K562 (cell line): ENCODE measurements at regions not wholly inside any gene's neighbourhood (a gene's known extent, or its start where the extent isn't known, plus 50 kb on each side); places are given as distances from the start of the nearest gene placed in this dataset.

Experiments
- BMI1 ChIP-seq: fragments of 150-350 bp; IDR thresholded peaks from 2 replicates; pipeline ENCODE4 v1.6.1; 2014; ENCODE audit warnings: low read length
- COPS2 ChIP-seq: fragments of 450-650 bp; conservative IDR thresholded peaks from 2 replicates; pipeline ENCODE4 v1.6.1; 2016; ENCODE audit warnings: mild to moderate bottlenecking, moderate library complexity
- FOXJ2 ChIP-seq: fragments of 200-800 bp; sonication (Bioruptor generic); IDR thresholded peaks from 2 replicates; pipeline ENCODE4 v1.6.1; 2016; ENCODE audit warnings: missing genetic modification characterization, missing compliant biosample characterization
- FOXJ3 ChIP-seq: sonication (generic); formaldehyde crosslinking; IDR thresholded peaks from 2 replicates; pipeline ENCODE4 v1.4.0; 2020; ENCODE audit warnings: mild to moderate bottlenecking, missing genetic modification reagents
- HDGF ChIP-seq: fragments of 450-650 bp; IDR thresholded peaks from 2 replicates; pipeline ENCODE4 v1.6.1; 2016
- HSF4 ChIP-seq: fragments of 250-450 bp; sonication (Bioruptor Pico); IDR thresholded peaks from 2 replicates; pipeline ENCODE4 v2.1.2; 2022; ENCODE audit warnings: mild to moderate bottlenecking, moderate library complexity, borderline replicate concordance
- JUND ChIP-seq, 2 experiments: IDR thresholded peaks; 2 replicates in 1 of 2; 3 replicates in 1 of 2; pipeline ENCODE4 v1.6.1; 2011; ENCODE audit warnings: borderline replicate concordance in 2 of 2, low read depth in 2 of 2, low read length in 2 of 2, improper control_type of control experiment in 1 of 2, missing biosample characterization in 1 of 2, missing genetic modification characterization in 1 of 2, missing genetic modification reagents in 1 of 2
- KDM1A ChIP-seq, 2 experiments: fragments of 450-650 bp; IDR thresholded peaks; 2 replicates each; pipeline ENCODE4 v1.6.1; 2016; ENCODE audit warnings: mild to moderate bottlenecking in 2 of 2
- MAZ ChIP-seq, 2 experiments: fragments of 450-650 bp in 1 of 2; sonication (generic) in 1 of 2; formaldehyde crosslinking; IDR thresholded peaks in 1 of 2; conservative IDR thresholded peaks in 1 of 2; 2 replicates each; pipeline versions ENCODE4 v1.4.0 to v1.5.0; 2020; ENCODE audit warnings: mild to moderate bottlenecking in 1 of 2, missing genetic modification reagents in 1 of 2
- MBD2 ChIP-seq: sonication (generic); IDR thresholded peaks from 2 replicates; pipeline ENCODE4 v1.6.1; 2016; ENCODE audit warnings: low read depth, borderline replicate concordance
- MCM3 ChIP-seq: fragments of 450-650 bp; IDR thresholded peaks from 2 replicates; pipeline ENCODE4 v1.6.1; 2016
- NFRKB ChIP-seq: fragments of 450-650 bp; IDR thresholded peaks from 2 replicates; pipeline ENCODE4 v1.6.1; 2016; ENCODE audit warnings: low read depth
- PHB2 ChIP-seq: fragments of 450-650 bp; IDR thresholded peaks from 2 replicates; pipeline ENCODE4 v1.6.1; 2017; ENCODE audit warnings: low read depth
- RAD51 ChIP-seq: fragments of 450-650 bp; IDR thresholded peaks from 2 replicates; pipeline ENCODE4 v1.7.1; 2016; ENCODE audit warnings: low read depth, mild to moderate bottlenecking, borderline replicate concordance
- RFX5 ChIP-seq: IDR thresholded peaks from 2 replicates; pipeline ENCODE4 v1.6.1; 2011; ENCODE audit warnings: low read depth, mild to moderate bottlenecking, improper control_type of control experiment, low read length
- TFE3 ChIP-seq: fragments of 450-650 bp; formaldehyde crosslinking; IDR thresholded peaks from 2 replicates; pipeline ENCODE4 v1.4.0; 2020; ENCODE audit warnings: mild to moderate bottlenecking, mixed read lengths
- ZBTB17 ChIP-seq: fragments of 450-650 bp; formaldehyde crosslinking; IDR thresholded peaks from 2 replicates; pipeline ENCODE4 v1.4.0; 2020; ENCODE audit warnings: mild to moderate bottlenecking
- ZBTB26 ChIP-seq: fragments of 450-650 bp; formaldehyde crosslinking; IDR thresholded peaks from 2 replicates; pipeline ENCODE4 v1.4.0; 2022; ENCODE audit warnings: missing genetic modification characterization
- ZHX1 ChIP-seq: fragments of 150-350 bp; conservative IDR thresholded peaks from 2 replicates; pipeline ENCODE4 v1.6.1; 2014; ENCODE audit warnings: low read length
- ZNF23 ChIP-seq: fragments of 250-450 bp; sonication (Bioruptor Pico); IDR thresholded peaks from 2 replicates; pipeline ENCODE4 v1.4.0; 2020; ENCODE audit warnings: mild to moderate bottlenecking
- ZNF668 ChIP-seq: fragments of 250-450 bp; sonication (Bioruptor Pico); IDR thresholded peaks from 2 replicates; pipeline ENCODE4 v1.8.0; 2022; ENCODE audit warnings: mild to moderate bottlenecking, inconsistent platforms
- ZNF764 ChIP-seq: fragments of 250-450 bp; sonication (Bioruptor Pico); IDR thresholded peaks from 2 replicates; pipeline ENCODE4 v1.4.0; 2020; ENCODE audit warnings: low read depth, mild to moderate bottlenecking, moderate library complexity

GRCh38 chr16:85400305-85401205 is 212.6 kb upstream of the GSE1 start (continued):
- TF ChIP-seq MBD2 (no peak), ZHX1 (no peak), ZBTB17 (CRISPR knock-in tag) (no peak), ZBTB26 (CRISPR knock-in tag) (no peak), BMI1 (no peak), FOXJ2 (tag) (no peak), KDM1A (IDR thresholded peaks at IDR 0.05) (peak; percentile 30 to 57; a peak in 2 of 4 replicates), MCM3 (no peak), RAD51 (no peak), PHB2 (0 out of 2 replicates have a peak, but pooled peaks have one; percentile 24), FOXJ3 (CRISPR knock-in tag) (no peak), HSF4 (no peak), ZNF23 (CRISPR knock-in tag) (no peak), COPS2 (no peak), TFE3 (CRISPR knock-in tag) (no peak), ZNF668 (CRISPR knock-in tag) (no peak), NFRKB (0 out of 2 replicates have a peak, but pooled peaks have one; percentile 52), RFX5 (no peak), HDGF (peak; percentile 93), ZNF764 (CRISPR knock-in tag) (no peak), JUND (IDR thresholded peaks at IDR 0.05; ENCODE audit: borderline replicate concordance, low read depth, low read length) (no peak), JUND (tag; IDR thresholded peaks at IDR 0.05; ENCODE audit: borderline replicate concordance, low read depth, low read length) (no peak), MAZ (CRISPR knock-in tag; conservative IDR thresholded peaks at IDR 0.05 in 1 of 2, IDR thresholded peaks at IDR 0.05 in 1 of 2) (no peak)
